Suprapubic skin (tissue), 4 donors: ENCODE measurements at regions not wholly inside any gene's neighbourhood (a gene's known extent, or its start where the extent isn't known, plus 50 kb on each side); places are given as distances from the start of the nearest gene placed in this dataset.

Experiments
- DNase-seq, 2 donors: peaks; one replicate each; pipeline ENCODE4 v3.0.0-alpha.2; 2019; ENCODE audit warnings: low spot score in 2 of 2
- H3K27ac ChIP-seq: fragments of 200-600 bp; sonication (generic); one replicate; pipeline ENCODE4 v1.5.1; 2019
- H3K27me3 ChIP-seq: fragments of 200-600 bp; sonication (generic); one replicate; pipeline ENCODE4 v1.5.1; 2019
- H3K36me3 ChIP-seq: fragments of 200-600 bp; sonication (generic); one replicate; pipeline ENCODE4 v1.5.1; 2019
- H3K4me1 ChIP-seq: fragments of 200-600 bp; sonication (generic); one replicate; pipeline ENCODE4 v1.5.1; 2019
- H3K4me3 ChIP-seq: fragments of 200-600 bp; sonication (generic); one replicate; pipeline ENCODE4 v1.5.1; 2019; ENCODE audit warnings: mild to moderate bottlenecking
- H3K9me3 ChIP-seq: fragments of 200-600 bp; sonication (generic); one replicate; pipeline ENCODE4 v1.5.1; 2019
- CTCF ChIP-seq, 2 donors: fragments of 200-600 bp in 1 of 2; fragments of 450-650 bp in 1 of 2; sonication (generic) in 1 of 2; IDR thresholded peaks; one replicate each; pipeline ENCODE4 v1.5.1; 2016 to 2019; ENCODE audit warnings: antibody characterized with exemption in 2 of 2, mild to moderate bottlenecking in 1 of 2, moderate library complexity in 1 of 2
- EP300 ChIP-seq: sonication (generic); formaldehyde crosslinking; IDR thresholded peaks from one replicate; pipeline ENCODE4 v1.6.1; 2017; ENCODE audit warnings: antibody characterized with exemption
- POLR2A ChIP-seq, 2 donors: fragments of 450-650 bp; IDR thresholded peaks; one replicate each; pipeline ENCODE4 v1.6.1; 2017; ENCODE audit warnings: antibody characterized with exemption in 2 of 2, mild to moderate bottlenecking in 2 of 2, moderate library complexity in 2 of 2
- POLR2AphosphoS5 ChIP-seq, 3 donors: sonication (generic); formaldehyde crosslinking; IDR thresholded peaks; one replicate each; pipeline ENCODE4 v1.6.1; 2017; ENCODE audit warnings: antibody characterized with exemption in 3 of 3
- WGBS: methylation state at CpG from one replicate; pipeline ENCODE4 v1.1.5; 2018; 5-methylcytosine and 5-hydroxymethylcytosine counted together

DNA sequence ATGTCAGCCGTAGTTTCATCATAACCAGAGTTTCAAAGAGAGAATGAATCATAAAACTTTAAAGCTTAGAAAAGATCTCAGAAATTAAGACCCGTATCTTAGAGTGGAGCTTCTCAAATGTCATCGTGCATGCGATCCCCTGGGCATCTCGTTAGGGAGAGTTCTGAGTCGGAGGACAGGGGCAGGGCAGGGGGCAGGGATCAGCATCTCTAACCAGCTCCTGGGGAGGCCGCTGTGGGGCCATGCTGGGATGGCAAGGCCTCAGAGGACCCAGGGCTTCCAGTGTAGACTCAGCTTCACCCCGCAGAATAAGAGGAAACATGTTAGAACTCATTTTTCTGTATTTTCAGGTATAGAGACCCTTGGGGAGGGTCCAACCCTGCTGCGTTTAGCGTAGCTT is 72.0 kb upstream of the AFDN start:
- WGBS, result 92% methylated on average over 10 of the region's 10 CpGs
- TF ChIP-seq POLR2A (IDR thresholded peaks at IDR 0.05) (no peak), POLR2AphosphoS5 (IDR thresholded peaks at IDR 0.05) (no peak), EP300 (no peak), CTCF (IDR thresholded peaks at IDR 0.05) (no peak)
- H3K27me3 ChIP-seq, result peaks cover 8% of the 10 kb centered on the region

GRCh38 chr6:167755461-167755860 is 71.2 kb upstream of the AFDN start:
- WGBS, result 90% methylated on average over 16 of the region's 16 CpGs
- Histone ChIP-seq H3K36me3 (no peaks in the 10 kb centered on the region), H3K4me3 (no peak overlapping the region), H3K27ac (no peak overlapping the region), H3K4me1 (peaks cover 17% of the 10 kb centered on the region), H3K27me3 (peaks cover 8% of the 10 kb centered on the region), H3K9me3 (no peaks in the 10 kb centered on the region)
- TF ChIP-seq CTCF (IDR thresholded peaks at IDR 0.05), result no peak
- TF ChIP-seq POLR2AphosphoS5 (IDR thresholded peaks at IDR 0.05), result no peak
- TF ChIP-seq EP300, result no peak
- TF ChIP-seq POLR2A (IDR thresholded peaks at IDR 0.05), result no peak
- DNase-seq, result peak in 1 of 2 donors; percentile 52

More for the DNA sequence above, 72.0 kb upstream of the AFDN start:
- peaks cover 17% of the 10 kb centered on the region for H3K4me1 ChIP-seq
- no peak overlapping the region for H3K27ac ChIP-seq
- DNase-seq, result peak in 1 of 2 donors; percentile 65
- H3K9me3 ChIP-seq, result no peaks in the 10 kb centered on the region
- H3K36me3 ChIP-seq, result no peaks in the 10 kb centered on the region
- H3K4me3 ChIP-seq, result no peak overlapping the region

DNA sequence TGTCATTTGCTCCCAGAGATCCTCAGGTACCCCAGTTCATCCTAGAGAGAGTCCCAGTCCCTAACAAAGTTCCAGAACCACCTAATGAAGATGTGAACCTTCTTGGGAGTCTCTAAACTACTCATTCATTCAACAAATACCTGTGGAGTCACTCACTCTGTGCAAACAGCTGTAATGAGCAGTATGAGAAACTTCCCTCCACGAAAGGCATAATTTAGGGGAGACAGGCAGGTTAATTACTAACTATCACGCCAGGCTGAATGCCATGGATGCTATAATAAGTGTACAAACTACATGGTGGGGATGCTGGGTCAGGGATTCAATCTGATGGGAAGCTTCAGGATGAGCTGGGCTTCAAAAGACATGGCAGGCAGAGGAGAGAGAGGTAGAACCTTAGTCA is 70.1 kb upstream of the AFDN start:
- DNase-seq, result peak in 1 of 2 donors; percentile 35
- TF ChIP-seq EP300, result no peak
- TF ChIP-seq CTCF (IDR thresholded peaks at IDR 0.05), result no peak
- no peak for TF ChIP-seq POLR2AphosphoS5 (IDR thresholded peaks at IDR 0.05)
- TF ChIP-seq POLR2A (IDR thresholded peaks at IDR 0.05), result no peak
- Histone ChIP-seq H3K9me3 (no peaks in the 10 kb centered on the region), H3K36me3 (no peaks in the 10 kb centered on the region), H3K4me1 (peaks cover 18% of the 10 kb centered on the region), H3K27ac (no peak overlapping the region), H3K4me3 (no peak overlapping the region), H3K27me3 (peaks cover 8% of the 10 kb centered on the region)
- WGBS, result 89% methylated on average over 2 of the region's 2 CpGs

GRCh38 chr6:167757249-167757648 is 69.5 kb upstream of the AFDN start:
- no peaks in the 10 kb centered on the region for H3K9me3 ChIP-seq
- H3K4me1 ChIP-seq, result peaks cover 21% of the 10 kb centered on the region
- WGBS, result 81% methylated on average over 6 of the region's 6 CpGs
- no peaks in the 10 kb centered on the region for H3K36me3 ChIP-seq
- DNase-seq, result peak in 1 of 2 donors; percentile 15
- H3K27me3 ChIP-seq, result peaks cover 8% of the 10 kb centered on the region
- H3K4me3 ChIP-seq, result no peak overlapping the region
- H3K27ac ChIP-seq, result no peak overlapping the region
- no peak for TF ChIP-seq CTCF (IDR thresholded peaks at IDR 0.05)

DNA sequence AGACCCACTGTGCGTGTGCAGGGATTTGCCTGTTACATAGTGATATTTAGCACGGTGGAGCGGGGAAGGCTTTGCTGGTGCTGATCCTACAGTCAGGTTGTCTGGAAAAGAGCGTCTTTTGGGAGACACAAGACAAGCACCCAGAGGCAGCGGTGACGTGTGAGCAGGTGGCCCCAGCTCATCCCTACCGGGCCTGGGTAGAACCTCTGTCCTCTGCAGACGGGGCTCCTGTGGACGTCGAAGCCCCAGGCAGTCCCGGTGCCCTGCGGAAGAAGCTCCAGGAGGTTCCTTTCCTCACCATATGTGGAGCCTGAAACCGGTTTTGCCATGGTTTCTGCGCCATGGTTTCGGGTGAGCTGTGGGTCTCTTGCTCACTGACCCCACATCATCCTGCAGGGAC is 68.9 kb upstream of the AFDN start:
- DNase-seq, result peak in 1 of 2 donors; percentile 40
- TF ChIP-seq CTCF (IDR thresholded peaks at IDR 0.05), result no peak
- no peak for TF ChIP-seq EP300
- no peak for TF ChIP-seq POLR2A (IDR thresholded peaks at IDR 0.05)
- TF ChIP-seq POLR2AphosphoS5 (IDR thresholded peaks at IDR 0.05), result no peak
- H3K4me1 ChIP-seq, result peaks cover 21% of the 10 kb centered on the region
- no peaks in the 10 kb centered on the region for H3K9me3 ChIP-seq
- peaks cover 8% of the 10 kb centered on the region for H3K27me3 ChIP-seq
- H3K27ac ChIP-seq, result no peak overlapping the region
- no peaks in the 10 kb centered on the region for H3K36me3 ChIP-seq
- no peak overlapping the region for H3K4me3 ChIP-seq
- 93% methylated on average over 15 of the region's 15 CpGs for WGBS
